Suppressor macrophage treated with lipopolysaccharide for 4 hours (primary cell): ENCODE measurements at regions not wholly inside any gene's neighbourhood (a gene's known extent, or its start where the extent isn't known, plus 50 kb on each side); places are given as distances from the start of the nearest gene placed in this dataset.
A peak's percentile ranks its signal among the peaks of the same experiment; 100 is the strongest.

Experiments
- DNase-seq: peaks from one replicate; pipeline ENCODE4 v3.0.0-alpha.2; 2020

- DNase-seq: no peak
Measured at GRCh38 chr5:176711883-176712282, 64.6 kb downstream of the TSPAN17 start.

GRCh38 chr5:176712546-176713304, 65.4 kb downstream of the TSPAN17 start:
- no peak for DNase-seq

GRCh38 chr5:176713409-176713808, 66.1 kb downstream of the TSPAN17 start:
- DNase-seq: no peak

GRCh38 chr5:176714067-176714466, 66.8 kb downstream of the TSPAN17 start:
- DNase-seq: no peak

- no peak for DNase-seq
Measured at GRCh38 chr5:176716320-176716719, 69.0 kb downstream of the TSPAN17 start.

- DNase-seq: peak; percentile 6
Measured at GRCh38 chr5:176719113-176719739, 71.9 kb downstream of the TSPAN17 start.

GRCh38 chr5:176721509-176721908, 74.2 kb downstream of the TSPAN17 start:
- DNase-seq: no peak

- DNase-seq: no peak
Measured at GRCh38 chr5:176722757-176723156, 75.5 kb downstream of the TSPAN17 start.

- no peak for DNase-seq
Measured at GRCh38 chr5:176723440-176723839, 76.2 kb downstream of the TSPAN17 start.

- no peak for DNase-seq
Measured at GRCh38 chr5:176724472-176724871, 77.2 kb downstream of the TSPAN17 start.

GRCh38 chr5:176725521-176726280, 78.4 kb downstream of the TSPAN17 start:
- DNase-seq: no peak

GRCh38 chr5:176726746-176727527, 79.7 kb downstream of the TSPAN17 start:
- no peak for DNase-seq

GRCh38 chr5:176727528-176727900, 80.2 kb downstream of the TSPAN17 start:
- no peak for DNase-seq

- no peak for DNase-seq
Measured at GRCh38 chr5:176727983-176728675, 80.8 kb downstream of the TSPAN17 start.

- DNase-seq: no peak
Measured at GRCh38 chr5:176728831-176729251, 81.5 kb upstream of the UNC5A start.

GRCh38 chr5:176730815-176731475, 79.4 kb upstream of the UNC5A start:
- no peak for DNase-seq

- DNase-seq: no peak
Measured at GRCh38 chr5:176731506-176732160, 78.7 kb upstream of the UNC5A start.

GRCh38 chr5:176732306-176732705, 78.1 kb upstream of the UNC5A start:
- no peak for DNase-seq

GRCh38 chr5:176732736-176733405, 77.5 kb upstream of the UNC5A start:
- DNase-seq: no peak

GRCh38 chr5:176733406-176734262, 76.7 kb upstream of the UNC5A start:
- DNase-seq: no peak
